GF-D8 (cell line): ENCODE measurements at regions not wholly inside any gene's neighbourhood (a gene's known extent, or its start where the extent isn't known, plus 50 kb on each side); places are given as distances from the start of the nearest gene placed in this dataset.
"Not testable (repeated sequence)": the region's sequence is repeated elsewhere in the genome, so short reads cannot be mapped to it uniquely, and the experiment has no call there.

Experiments
- DNase-seq: peaks from one replicate; lab custom pipeline; 2025; lab: John Stamatoyannopoulos, UW

DNA sequence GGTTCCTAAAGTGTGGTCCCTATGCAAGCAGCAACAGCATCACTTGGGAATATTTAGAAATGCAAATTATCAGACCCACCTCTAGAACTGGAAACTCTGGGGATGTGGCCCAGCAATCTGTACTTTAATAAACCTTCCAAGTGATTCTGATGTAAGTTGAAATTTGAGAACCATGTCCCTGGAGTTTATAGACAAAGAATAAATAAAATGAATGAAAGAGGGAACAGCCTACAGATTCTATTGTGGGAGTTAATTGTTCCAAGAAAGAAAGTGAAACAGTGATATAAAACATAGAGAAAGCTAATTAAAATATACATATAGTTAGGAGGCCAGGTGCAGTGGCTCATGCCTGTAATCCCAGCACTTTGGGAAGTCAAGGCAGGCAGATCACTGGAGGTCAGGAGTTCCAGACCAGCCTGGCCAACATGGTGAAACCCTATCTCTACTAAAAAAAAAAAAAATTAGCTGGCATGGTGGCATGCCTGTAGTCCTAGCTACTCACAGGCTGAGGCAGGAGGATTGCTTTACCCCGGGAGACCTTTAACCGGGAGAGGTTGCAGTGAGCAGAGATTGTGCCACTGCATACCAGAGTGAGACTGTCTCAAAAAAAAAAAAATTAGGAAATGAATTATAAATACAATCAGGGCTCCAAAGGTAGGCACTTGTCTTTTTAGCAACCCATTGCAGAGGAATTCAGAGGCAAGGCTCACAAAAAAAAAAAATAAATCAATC is 507.5 kb downstream of the NAV3 start:
- no peak for DNase-seq

DNA sequence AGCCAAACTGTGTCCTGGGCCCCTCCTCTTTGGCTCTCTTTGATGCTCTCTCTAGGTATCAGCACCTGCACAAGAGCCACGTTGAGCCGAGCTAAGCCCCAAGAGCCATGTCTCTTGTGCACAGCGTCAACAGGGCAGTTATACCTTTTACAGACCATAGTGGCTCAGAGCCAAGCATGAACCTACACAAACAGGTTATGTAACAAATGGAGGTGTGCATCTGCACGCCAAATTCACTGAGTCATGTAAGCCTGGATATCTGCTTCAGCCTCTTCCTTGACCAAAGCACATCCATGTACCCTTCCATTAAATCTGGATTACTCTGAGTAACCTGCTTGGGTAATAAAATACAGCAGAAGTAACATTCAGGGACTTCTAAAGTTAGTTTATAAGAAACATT is 509.7 kb downstream of the NAV3 start:
- DNase-seq = no peak

DNA sequence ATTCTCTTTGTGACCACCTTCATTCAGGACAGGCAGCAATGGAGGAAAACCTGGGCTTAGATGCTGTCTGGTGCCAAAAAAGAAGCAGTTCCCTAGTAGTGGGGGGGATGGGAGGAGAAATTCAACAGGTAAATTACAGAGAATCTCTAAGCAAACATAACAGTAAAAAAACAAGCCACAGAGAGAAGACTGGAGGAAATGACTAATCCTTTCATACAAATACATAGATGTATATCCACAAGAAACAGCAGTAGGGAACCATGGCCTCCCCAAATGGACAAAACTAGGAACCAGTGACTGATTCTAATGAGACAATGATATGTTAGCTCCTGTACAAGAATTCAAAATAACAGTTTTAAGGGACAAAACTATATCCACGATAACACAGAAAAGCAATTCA is 513.0 kb downstream of the NAV3 start:
- DNase-seq = no peak

DNA sequence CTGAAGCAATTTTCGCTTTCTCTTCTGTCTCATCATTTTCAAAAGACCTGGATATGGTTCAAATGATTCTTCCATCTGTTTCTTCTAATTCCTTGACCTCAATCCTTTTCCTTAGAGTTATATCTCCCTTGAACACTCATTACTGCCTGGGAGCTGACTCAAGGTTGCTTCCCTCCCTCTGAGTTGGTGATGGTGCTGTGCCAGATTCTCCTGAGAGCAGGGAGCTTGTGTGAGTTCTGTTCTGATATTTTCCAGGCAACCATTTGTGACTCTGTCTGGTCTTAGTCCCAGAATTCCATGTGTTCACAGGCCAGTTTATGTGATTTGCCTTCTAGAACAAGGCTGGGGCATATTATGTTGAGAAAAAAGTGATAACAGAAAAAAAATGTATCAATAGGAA is 505.1 kb upstream of the SYT1 start:
- no peak for DNase-seq

DNA sequence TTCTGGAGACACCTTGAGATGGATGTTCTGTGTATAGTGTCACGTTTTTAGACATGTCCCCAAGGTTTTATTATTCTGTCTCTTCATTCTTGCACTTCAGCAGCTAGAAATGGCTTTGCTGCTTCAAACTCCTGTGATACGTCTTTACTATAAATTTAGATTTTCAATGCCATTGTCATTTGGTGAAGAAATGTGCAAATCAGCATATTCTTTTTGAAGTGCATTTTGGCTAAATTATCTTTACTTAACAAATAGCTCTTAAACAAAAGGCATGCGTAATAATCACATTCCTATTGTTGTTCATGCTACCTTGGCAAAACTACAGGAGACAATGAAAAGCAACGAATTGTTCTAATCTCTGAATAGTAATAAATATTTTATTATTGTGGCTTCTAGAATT is 502.9 kb upstream of the SYT1 start:
- DNase-seq = no peak

DNA sequence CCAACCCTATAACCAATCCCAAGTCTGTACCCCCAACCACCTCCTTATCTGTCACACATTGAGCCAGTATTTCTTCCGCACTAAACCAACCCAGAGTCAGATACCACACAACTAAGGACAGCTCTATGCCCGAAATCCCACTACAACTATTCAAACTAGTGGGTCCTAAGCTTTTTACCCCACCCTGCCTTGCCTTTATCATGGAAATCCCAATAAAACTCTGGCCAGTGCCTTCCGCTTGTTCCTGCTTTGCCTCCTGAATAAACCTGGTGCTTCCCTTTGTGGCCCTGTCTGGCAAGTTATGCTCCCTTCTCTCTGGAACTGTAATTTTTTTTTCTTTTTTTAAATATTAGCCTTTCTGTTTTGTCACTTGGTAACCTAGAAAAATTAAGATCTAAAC is 493.3 kb upstream of the SYT1 start:
- DNase-seq = no peak

DNA sequence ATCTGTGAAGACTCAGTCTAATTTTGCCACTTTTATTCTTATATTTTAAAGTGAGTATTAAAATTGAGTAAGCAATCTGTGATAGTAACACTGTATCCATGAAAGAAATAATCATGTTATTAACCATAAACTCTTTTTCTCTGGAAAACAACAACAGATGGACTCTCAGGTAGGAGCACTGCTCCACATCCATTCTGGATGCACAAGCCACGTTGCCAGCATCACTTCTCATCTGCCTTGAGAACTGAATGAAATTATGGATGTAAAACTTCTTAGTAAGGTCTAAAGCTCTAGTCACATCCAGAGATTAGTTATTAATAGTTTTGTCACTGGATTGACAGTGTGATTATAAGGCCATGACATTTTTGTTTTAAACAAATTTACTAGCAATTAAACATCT is 489.1 kb upstream of the SYT1 start:
- DNase-seq = no peak

DNA sequence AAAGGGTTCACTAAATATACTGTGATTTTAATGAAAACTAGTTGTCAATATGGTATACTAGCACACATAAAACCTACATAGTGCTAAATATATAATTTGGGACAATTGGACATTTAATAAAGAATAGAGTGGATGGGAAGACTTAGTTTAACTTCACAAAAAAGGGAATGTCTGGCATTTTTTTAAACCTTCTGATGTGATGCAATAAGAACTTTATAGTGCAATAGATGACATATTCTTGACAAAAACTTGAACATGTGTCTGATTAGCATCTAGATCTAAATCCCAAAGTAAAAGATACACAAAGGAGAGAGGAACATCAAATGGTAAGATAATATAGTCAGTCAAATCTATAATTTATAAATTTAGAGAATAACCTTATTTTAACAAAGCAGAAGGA is 488.3 kb upstream of the SYT1 start:
- DNase-seq = no peak

DNA sequence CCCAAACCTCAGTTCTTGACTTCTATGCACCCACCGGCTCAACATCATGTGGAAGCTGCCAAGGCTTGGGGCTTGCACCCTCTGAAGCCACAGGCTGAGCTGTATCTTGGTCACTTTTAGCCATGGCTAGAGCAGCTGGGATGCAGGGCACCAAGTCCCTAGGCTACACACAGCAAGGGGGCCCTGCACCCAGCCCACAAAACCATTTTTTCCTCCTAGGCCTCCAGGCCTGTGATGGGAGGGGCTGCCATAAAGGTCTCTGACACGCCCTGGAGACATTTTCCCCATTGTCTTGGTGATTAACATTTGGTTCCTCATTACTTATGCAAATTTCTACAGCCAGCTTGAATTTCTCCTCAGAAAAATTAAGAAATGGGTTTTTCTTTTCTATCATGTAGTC is 485.5 kb upstream of the SYT1 start:
- DNase-seq = not testable (repeated sequence)

DNA sequence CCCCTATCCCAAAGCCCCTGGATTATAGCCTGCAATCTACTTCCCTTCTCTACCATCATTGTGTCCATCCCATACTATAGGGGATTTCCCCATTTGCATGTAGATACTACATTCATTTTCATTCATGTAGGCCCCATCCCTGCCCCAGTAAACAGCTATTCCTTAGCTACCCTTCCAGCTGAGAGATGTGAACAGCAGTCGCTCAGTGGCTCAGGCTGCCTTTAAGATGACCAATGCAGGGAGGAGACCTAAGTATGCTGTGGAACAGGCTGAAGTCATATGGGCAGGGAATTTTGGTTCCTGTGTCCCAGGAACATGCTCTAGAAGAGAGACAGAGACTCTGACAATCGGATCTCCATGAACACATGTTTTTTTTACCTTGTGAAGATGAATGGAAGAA is 481.2 kb upstream of the SYT1 start:
- DNase-seq = no peak

DNA sequence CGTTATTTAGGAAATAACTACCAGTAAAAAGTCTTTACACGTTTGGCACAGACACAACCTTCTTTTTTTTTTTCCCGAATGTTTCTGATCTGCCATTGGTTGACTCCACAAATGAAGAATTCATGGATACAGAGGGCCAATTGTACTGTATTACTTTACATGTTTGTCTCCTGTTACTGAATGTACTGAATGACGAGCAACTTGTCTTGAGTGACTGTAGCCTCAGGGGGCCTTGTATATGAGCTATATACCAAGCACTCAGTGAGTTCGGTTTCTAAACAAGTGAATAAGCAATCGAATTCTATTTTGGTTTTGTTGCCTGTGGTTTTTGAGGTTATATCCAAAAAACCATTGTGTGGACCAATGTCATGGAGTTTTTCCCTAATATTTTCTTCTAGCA is 480.0 kb upstream of the SYT1 start:
- DNase-seq = no peak

DNA sequence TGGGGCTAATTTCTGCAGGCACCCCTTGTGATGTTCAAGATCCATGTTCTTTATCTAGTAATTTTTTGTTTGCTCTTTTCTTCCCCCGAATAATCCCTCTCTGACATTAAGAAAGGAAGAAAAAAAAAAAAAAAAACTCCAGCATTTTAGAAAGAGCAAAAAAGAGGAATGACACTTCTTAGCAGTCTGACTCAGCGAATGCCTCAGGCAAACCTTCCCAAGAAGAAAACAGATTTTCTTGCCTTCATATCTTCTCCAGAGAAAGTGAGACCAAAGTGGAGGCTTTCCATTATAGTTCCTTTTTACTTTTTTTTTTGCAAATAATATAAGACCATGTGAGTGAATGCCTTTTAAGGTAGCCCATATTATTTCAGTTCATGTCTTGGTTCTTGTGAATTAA is 479.0 kb upstream of the SYT1 start:
- DNase-seq = no peak

DNA sequence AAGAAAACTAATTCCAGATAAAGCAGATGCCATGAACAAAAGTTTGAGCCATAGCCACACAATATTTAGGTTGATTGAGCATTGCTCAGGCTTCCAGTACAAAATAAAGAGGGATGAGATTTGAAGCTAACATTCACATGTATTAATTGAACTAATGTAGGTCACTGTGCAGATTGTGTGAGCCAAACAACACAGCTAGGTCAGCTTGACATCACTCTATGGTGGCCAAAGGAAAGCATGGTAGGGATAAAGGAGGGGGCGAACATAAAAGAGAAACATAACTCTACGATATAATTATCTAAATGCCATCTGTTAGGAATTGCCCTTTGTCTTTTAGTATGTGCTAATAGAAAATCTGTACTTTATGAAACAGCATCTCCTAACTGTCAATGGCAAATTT is 477.7 kb upstream of the SYT1 start:
- no peak for DNase-seq

DNA sequence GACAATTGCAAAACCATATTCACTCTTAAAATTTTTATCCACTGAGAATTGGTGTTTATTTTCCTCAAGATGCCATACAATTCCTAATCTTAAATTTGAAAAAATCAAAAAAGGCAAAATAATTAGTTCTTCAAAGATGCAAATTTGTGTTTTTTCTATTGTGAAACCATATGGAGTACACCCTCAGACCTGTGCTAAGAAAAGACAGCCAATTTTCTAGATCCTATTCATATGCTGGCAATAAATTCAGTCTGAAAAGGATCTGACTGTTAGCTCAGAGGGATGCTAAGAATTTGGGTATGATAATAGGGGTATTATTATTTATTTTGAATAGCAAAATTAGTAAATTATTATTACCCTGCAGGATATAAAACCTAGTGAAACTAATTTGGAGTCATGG is 476.9 kb upstream of the SYT1 start:
- no peak for DNase-seq

DNA sequence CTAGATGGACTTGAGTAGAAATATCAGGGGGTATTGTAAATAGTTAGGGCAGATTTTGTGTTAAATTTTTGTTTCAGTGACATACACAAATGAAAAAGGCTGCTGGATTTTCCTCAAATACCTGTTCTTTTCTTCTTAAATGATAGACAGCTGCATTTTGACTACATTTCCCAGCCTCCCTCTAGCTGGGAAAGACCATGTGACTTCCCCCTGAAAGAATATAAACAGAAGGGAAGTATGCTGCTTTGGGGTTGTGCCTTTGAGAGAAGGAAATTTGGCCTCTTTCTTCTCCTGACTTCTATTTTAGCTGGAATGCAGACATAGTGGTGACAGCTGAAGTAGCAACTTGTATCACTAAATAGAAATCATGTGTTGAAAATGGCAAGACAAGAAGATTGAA is 476.1 kb upstream of the SYT1 start:
- no peak for DNase-seq

DNA sequence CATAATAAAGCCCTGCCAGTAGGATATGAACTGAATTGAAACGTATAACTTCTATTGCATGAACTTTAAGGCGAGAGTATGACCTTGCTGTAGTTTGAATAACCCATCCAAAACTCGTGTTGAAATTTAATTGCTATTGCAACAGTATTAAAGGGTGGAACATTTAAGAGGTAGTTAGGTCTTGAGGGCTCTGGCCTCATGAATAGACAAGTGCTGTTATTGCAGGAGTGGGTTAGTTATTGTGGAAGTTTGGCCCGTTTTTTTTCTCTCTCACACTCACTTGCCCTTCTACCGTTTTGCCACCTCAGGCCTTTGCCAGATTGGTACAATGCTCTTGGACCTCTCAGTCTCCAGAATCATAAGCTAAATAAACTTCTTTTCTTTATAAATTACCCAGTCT is 473.7 kb upstream of the SYT1 start:
- DNase-seq = no peak

DNA sequence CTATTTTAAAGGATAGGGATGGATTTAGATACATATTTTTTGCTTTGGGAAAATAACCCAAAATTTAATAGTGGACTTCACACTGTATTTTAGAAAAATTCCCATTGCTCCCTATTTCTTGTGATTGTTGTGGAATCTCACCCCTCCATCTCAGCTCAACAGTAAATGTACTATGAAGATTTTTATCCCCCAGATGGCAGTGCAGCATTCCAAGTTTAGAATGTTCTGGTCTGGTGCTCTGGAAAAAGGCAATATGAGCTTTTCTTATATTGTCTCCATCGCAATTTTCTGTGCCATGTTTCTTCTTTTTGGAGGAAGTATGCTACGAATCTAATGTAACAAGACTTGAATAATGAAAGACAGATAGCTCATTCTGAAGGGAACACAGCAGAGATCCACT is 471.7 kb upstream of the SYT1 start:
- no peak for DNase-seq

DNA sequence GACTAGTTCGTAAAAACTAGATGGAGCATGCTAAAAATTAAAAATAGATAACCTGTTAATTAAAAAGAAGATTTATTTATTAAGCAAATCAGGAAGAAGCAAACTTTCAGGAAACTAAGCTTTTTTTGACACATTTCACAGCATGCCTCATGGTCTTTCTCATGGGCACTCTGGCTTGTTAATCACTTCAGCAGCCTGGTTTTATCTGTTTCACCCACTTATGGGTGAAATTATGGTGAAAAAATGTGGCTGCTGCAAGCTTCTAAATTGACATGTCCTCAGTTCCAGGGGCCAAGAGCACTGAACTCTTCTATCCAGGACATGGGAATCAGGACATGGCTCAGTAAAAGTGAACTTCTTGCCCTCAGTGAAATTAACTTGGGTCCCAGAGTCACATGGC is 468.6 kb upstream of the SYT1 start:
- no peak for DNase-seq

DNA sequence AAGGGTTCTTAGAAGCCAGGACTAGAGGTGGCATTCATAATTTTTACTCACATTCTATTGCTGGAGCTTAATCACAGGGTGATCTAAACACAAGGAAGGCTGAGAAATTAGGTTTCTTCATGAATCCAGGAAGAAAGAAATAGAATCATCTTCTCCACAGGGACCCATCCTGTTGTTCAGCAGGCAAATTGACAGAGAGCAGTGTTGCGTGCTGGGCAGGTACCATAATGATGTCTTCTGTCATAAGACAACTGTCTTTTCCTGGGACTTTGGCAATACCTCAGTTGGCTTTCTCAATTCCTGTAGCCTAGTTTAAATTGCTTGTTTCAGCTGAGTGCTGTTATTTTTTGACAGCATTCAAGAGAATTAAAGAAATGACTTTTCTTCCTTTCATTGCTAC is 468.0 kb upstream of the SYT1 start:
- no peak for DNase-seq

DNA sequence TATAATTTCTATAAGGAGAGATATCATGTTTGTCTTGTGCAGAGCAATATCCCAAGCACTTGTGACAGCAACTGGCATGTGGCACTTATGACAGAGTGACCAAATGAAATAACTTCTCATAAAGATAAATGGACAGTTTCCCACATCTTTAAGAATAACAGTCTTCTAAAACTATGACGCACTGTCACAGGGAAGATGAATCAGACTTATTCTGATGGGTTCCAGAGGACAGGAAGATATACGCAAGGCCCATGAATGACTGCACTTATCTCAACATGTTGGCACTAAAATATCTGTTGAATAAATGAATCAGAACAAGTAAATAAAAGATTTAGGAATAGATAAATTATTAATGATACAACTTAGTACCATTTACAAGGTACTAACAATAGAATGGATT is 465.8 kb upstream of the SYT1 start:
- DNase-seq = no peak

DNA sequence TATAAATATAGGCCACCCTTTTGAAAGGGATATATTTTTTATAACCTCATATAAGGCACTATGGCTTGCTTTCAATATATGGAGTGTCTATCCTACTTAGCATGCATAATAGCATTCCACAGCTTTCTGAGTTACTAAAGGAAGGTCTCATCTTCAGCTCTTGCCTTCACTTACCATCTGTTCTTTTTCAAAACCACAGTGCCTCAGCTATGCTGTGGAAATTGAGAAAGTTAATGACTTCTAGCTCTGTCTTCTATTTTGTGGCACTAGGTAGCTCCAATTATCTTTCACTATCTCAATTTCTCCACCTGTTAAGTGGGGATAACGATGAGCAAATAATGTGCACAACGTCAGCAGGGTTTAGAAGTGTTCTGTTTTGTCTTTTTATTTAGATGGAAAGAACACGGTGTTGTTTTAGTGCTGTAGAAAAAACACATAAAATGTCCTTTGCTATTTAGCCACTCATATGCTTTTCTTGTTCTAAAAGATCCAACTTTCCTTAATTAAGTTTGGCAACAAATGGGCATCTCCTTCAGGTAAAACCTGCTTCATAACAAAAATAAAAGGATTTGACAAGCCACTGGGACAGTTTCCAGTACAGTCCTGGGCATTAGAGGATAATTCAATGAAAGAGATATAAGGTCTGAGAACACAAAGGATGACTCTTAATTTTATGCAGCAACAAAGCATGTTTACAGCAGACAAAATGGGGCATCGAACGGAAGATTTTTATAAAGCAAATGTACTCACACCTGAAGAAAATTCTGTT is 462.0 kb upstream of the SYT1 start:
- no peak for DNase-seq

DNA sequence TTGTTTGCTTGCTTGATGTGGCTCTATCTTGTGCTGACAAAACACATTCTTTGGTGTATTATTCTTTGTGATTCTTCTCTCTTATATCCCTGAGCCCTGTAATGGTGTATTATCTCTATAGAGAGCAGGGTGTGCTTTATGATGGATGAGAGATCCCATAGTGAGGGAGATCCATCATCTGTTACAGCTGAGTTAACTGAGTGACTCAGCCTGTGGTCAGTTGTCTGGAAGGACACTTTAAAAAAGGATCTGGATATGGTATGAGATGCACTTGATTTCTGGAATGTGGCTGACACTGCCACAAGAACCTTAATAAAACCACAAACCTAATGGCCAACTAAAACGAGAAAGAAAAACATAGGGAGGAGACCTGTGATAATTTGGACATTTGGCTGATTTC is 461.4 kb upstream of the SYT1 start:
- no peak for DNase-seq

DNA sequence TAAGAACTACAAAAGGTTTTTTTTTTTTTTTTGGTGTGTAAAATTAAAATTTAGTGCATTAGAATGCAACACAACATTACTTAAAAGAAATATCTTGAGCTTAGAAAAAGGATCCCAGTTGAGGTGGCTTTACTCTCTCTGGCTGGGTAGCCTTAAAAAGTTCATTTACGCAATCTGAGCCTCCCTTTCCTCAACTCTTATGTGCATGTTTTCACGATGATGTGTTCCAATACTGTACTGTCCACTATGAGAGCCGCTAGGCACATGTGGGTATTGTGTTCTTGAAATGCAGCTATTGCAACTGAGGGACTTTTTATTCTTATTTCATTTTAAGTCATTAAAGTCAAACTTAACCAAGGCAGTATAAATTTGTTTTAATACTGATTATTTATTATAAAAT is 460.9 kb upstream of the SYT1 start:
- DNase-seq = no peak

DNA sequence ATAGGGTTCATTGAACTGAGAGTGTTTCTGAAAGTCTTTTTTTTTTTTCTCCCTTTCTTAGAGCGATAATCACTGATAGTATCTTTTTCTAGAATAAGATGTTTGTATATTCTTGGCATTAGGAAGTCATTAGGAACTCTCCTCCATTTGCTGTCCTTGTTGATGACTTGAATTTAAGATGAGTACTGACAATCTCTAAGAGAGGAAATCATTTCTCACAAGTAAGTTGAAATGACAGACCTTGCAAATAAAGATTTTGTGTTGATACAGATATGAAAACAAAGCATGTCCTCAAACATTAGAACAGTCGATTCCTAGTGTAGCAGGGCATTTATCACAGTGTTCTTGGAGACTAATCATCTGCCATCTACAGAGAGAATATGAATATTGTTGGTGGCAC is 458.4 kb upstream of the SYT1 start:
- no peak for DNase-seq
